ENCODE measurements at regions not wholly inside any gene's neighbourhood (a gene's known extent, or its start where the extent isn't known, plus 50 kb on each side); places are given as distances from the start of the nearest gene placed in this dataset.

GRCh38 chr2:155944218-155944617, 388.3 kb downstream of the NR4A2 start:
- no peak for TF ChIP-seq RNF2 (IDR thresholded peaks at IDR 0.05)
- no peak for TF ChIP-seq ELK1 (CRISPR knock-in tag; IDR thresholded peaks at IDR 0.05)
- no peak for TF ChIP-seq POLR2A (conservative IDR thresholded peaks at IDR 0.05)
- TF ChIP-seq ZNF830 (CRISPR knock-in tag; IDR thresholded peaks at IDR 0.05), result no peak
- TF ChIP-seq GATA2 (CRISPR knock-in tag; IDR thresholded peaks at IDR 0.05), result no peak
- TF ChIP-seq CBX3 (IDR thresholded peaks at IDR 0.05; ENCODE audit: borderline replicate concordance in 1 of 2, low read length in 2 of 2), result no peak
- TF ChIP-seq, protein P1, sequence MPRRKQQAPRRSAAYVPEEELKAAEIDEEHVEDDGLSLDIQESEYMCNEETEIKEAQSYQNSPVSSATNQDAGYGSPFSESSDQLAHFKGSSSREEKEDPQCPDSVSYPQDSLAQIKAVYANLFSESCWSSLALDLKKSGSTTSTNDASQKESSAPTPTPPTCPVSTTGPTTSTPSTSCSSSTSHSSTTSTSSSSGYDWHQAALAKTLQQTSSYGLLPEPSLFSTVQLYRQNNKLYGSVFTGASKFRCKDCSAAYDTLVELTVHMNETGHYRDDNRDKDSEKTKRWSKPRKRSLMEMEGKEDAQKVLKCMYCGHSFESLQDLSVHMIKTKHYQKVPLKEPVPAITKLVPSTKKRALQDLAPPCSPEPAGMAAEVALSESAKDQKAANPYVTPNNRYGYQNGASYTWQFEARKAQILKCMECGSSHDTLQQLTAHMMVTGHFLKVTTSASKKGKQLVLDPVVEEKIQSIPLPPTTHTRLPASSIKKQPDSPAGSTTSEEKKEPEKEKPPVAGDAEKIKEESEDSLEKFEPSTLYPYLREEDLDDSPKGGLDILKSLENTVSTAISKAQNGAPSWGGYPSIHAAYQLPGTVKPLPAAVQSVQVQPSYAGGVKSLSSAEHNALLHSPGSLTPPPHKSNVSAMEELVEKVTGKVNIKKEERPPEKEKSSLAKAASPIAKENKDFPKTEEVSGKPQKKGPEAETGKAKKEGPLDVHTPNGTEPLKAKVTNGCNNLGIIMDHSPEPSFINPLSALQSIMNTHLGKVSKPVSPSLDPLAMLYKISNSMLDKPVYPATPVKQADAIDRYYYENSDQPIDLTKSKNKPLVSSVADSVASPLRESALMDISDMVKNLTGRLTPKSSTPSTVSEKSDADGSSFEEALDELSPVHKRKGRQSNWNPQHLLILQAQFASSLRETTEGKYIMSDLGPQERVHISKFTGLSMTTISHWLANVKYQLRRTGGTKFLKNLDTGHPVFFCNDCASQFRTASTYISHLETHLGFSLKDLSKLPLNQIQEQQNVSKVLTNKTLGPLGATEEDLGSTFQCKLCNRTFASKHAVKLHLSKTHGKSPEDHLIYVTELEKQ (CRISPR knock-in tag; IDR thresholded peaks at IDR 0.05), result no peak
- no peak for TF ChIP-seq TEAD1 (CRISPR knock-in tag; IDR thresholded peaks at IDR 0.05)
- TF ChIP-seq ELF1 (tag; IDR thresholded peaks at IDR 0.05), result no peak
- TF ChIP-seq NEUROD1 (IDR thresholded peaks at IDR 0.05; ENCODE audit: borderline replicate concordance, low read depth, low read length, partially characterized antibody), result no peak
- TF ChIP-seq NR2C2 (CRISPR knock-in tag; IDR thresholded peaks at IDR 0.05), result no peak
- no peak for TF ChIP-seq NR2C2 (tag; IDR thresholded peaks at IDR 0.05)
- TF ChIP-seq, protein P2, sequence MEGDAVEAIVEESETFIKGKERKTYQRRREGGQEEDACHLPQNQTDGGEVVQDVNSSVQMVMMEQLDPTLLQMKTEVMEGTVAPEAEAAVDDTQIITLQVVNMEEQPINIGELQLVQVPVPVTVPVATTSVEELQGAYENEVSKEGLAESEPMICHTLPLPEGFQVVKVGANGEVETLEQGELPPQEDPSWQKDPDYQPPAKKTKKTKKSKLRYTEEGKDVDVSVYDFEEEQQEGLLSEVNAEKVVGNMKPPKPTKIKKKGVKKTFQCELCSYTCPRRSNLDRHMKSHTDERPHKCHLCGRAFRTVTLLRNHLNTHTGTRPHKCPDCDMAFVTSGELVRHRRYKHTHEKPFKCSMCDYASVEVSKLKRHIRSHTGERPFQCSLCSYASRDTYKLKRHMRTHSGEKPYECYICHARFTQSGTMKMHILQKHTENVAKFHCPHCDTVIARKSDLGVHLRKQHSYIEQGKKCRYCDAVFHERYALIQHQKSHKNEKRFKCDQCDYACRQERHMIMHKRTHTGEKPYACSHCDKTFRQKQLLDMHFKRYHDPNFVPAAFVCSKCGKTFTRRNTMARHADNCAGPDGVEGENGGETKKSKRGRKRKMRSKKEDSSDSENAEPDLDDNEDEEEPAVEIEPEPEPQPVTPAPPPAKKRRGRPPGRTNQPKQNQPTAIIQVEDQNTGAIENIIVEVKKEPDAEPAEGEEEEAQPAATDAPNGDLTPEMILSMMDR (IDR thresholded peaks at IDR 0.05 in 2 of 3, conservative IDR thresholded peaks at IDR 0.05 in 1 of 3; ENCODE audit: insufficient read depth in 2 of 3, low read depth in 1 of 3, low read length in 3 of 3), result no peak
- TF ChIP-seq POLR2AphosphoS5 (IDR thresholded peaks at IDR 0.05; ENCODE audit: control insufficient read depth, insufficient read depth, low read depth, low read length), result no peak
- no peak for TF ChIP-seq TAF15 (IDR thresholded peaks at IDR 0.05; ENCODE audit: low read depth, low read length)

Data from K562 (cell line).